HG02840 (cell line): ENCODE measurements at regions not wholly inside any gene's neighbourhood (a gene's known extent, or its start where the extent isn't known, plus 50 kb on each side); places are given as distances from the start of the nearest gene placed in this dataset.
A peak's percentile ranks its signal among the peaks of the same experiment; 100 is the strongest.
"Not testable (repeated sequence)": the region's sequence is repeated elsewhere in the genome, so short reads cannot be mapped to it uniquely, and the experiment has no call there.

Experiments used
- ATAC-seq: cut with Tn5 transposase; IDR thresholded peaks from one replicate; pipeline ENCODE4 v1.9.1; 2021; ENCODE audit warnings: mild to moderate bottlenecking, moderate library complexity, moderate number of reproducible peaks; ENCODE audit not compliant: unreplicated experiment, low FRiP score

DNA sequence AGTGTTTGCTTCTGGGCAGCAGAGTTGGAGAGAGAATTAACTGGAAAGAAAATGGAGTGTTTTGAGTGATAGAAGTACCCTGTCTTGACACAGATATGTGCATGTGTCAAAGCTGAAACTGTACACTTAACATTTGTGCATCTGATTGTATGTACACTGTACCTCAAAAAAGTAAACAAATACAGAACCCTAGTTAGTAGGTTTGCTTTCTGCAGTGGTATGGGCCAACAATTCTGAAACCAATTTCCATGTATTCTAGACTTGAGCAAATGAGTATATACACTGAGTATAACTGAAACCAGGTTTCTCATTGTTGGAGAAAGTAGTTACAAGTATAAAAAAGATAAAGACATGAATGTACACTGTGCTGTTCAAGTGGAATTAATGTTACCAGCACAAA, 52.4 kb downstream of the ELAPOR2 start:
- ATAC-seq = no peak

- ATAC-seq = no peak
Observed at GRCh38 chr7:87004956-87005355, 54.5 kb downstream of the ELAPOR2 start.

GRCh38 chr7:87003872-87004798, 55.3 kb downstream of the ELAPOR2 start:
- ATAC-seq = peak; percentile 59

GRCh38 chr7:87001214-87001613, 58.2 kb downstream of the ELAPOR2 start:
- ATAC-seq = no peak

- ATAC-seq = no peak
Observed at GRCh38 chr7:87000344-87000743, 59.1 kb downstream of the ELAPOR2 start.

DNA sequence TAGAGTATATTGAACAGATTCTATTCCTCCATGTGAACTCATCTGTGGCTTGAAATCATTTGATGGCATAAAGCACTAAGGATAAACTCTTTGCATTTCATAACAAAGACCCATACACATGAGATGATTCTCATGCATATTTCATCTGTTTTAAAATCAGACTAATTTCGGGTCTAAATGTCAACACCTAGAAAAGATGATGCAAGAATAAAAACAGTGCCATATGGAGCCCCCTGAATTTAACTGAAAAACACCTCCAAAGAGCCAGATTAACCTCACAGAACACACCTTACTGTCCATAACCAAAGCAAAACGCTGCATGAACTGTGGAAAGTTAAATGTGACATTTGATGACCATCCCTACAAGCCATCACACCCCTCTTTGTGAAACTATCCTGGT, 59.7 kb downstream of the ELAPOR2 start:
- ATAC-seq = no peak

DNA sequence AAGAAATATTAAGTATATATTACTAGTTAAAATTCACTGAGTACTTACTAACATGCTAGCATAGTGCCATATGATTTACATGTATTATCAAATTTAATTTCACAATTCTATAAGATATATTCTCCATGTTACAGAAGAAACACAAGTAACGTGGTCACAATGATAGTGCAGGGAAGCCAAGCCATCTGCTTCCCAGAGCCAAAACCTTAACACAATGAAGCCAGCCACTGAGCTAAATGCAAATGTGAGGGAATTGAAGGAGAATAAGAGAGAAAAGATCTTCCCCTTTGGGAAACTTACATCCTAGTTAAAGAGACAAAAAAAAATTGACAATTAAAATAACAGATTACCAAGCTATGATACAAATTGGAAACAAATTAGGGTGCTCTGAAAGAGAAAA, 63.6 kb downstream of the ELAPOR2 start:
- no peak for ATAC-seq

GRCh38 chr7:86995052-86995725, 64.3 kb downstream of the ELAPOR2 start:
- ATAC-seq = no peak

- ATAC-seq = peak; percentile 24
Observed at GRCh38 chr7:86991771-86992191, 67.7 kb downstream of the ELAPOR2 start.

- peak; percentile 79 for ATAC-seq
Observed at GRCh38 chr7:86991093-86991769, 68.2 kb downstream of the ELAPOR2 start.

DNA sequence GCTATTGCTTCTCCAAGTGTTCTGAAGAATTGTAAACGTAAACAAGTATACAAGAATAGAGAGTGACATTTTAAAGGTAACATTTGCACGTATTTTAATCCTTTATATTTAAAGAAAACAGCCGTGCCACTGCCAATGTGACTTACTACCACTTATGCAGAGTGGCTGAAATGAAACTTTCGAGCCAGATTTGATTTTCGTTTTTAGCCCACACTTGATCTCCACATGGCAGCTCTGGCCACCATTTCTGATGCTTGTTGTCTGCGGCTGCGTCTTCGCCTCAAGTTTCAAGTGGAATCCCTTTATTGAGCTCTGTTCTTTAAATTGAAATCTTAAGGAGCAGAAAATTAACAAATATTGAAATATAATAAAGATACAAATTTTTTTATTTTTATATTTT, 70.0 kb downstream of the ELAPOR2 start:
- no peak for ATAC-seq

DNA sequence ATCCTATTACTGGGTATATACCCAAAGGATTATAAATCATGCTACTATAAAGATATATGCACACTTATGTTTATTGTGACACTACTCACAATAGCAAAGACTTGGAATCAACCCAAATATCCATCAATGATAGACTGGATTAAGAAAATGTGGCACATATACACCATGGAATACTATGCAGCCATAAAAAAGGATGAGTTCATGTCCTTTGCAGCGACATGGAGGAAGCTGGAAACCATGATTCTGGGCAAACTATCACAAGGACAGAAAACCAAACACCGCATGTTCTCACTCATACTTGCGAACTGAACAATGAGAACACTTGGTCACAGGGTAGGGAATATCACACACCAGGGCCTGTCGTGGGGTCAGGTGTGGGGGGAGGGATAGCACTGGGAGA, 71.6 kb downstream of the ELAPOR2 start:
- not testable (repeated sequence) for ATAC-seq

- ATAC-seq = not testable (repeated sequence)
Observed at GRCh38 chr7:86987358-86987757, 72.1 kb downstream of the ELAPOR2 start.

GRCh38 chr7:86985342-86985741, 74.1 kb downstream of the ELAPOR2 start:
- ATAC-seq = not testable (repeated sequence)

- ATAC-seq = not testable (repeated sequence)
Observed at GRCh38 chr7:86983654-86984053, 75.8 kb downstream of the ELAPOR2 start.

- not testable (repeated sequence) for ATAC-seq
Observed at GRCh38 chr7:86981937-86982336, 77.5 kb downstream of the ELAPOR2 start.

DNA sequence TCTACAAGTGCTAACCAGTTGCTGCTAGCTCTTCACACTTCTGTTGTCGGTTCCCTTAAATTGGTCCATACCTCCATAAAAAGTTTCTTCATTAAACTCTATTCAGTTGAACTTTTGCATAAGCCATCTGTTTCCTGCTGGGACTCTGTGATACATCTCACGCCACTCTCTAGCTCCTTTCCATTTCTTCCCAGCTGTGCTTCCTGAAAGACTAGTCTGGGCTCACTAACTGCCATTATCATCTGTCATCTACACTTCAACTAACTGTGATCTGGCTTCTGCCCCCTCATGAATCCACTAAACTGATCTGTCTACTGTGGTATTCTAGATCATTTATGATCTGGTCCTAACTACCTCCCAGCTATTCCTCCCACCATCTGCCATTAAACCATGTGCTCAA, 78.3 kb downstream of the ELAPOR2 start:
- no peak for ATAC-seq

DNA sequence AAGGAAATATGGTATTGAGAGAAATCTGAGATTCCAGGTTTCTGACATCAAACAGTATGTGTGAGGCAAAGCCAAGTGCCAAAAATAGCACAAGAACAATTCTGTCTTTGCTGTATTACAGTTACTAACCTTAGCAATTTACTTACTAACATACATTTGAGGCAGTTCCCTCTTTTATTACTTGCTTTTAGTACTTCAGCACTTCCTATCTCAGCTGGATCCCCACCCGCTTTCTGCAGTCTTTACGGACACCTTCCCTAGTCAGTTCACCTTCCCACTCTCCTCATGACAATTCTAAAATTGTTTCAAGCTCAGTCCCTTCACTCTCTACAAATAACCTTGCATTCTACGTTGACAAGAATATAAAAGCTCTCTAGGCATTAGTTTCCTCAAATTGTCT, 79.2 kb downstream of the ELAPOR2 start:
- no peak for ATAC-seq

- ATAC-seq = peak; percentile 89
Observed at GRCh38 chr7:86978808-86979506, 80.5 kb downstream of the ELAPOR2 start.

- no peak for ATAC-seq
Observed at GRCh38 chr7:86976958-86977357, 82.5 kb downstream of the ELAPOR2 start.
